Neural cell (in vitro differentiated cells): ENCODE measurements at regions not wholly inside any gene's neighbourhood (a gene's known extent, or its start where the extent isn't known, plus 50 kb on each side); places are given as distances from the start of the nearest gene placed in this dataset.

Source experiments
- H2AFZ ChIP-seq: fragments of 200-600, 300-800 bp; sonication (generic), shearing (Covaris generic); 2 replicates; pipeline ENCODE4 v1.6.0; 2014; ENCODE audit warnings: low read depth, mild to moderate bottlenecking, antibody characterized with exemption, low read length, moderate library complexity
- H3F3A ChIP-seq: fragments of 200-600 bp; shearing (Covaris generic); 2 replicates; pipeline ENCODE4 v1.6.1; 2016; ENCODE audit warnings: mild to moderate bottlenecking, moderate library complexity, mixed read lengths, antibody characterized with exemption, low read length; ENCODE audit not compliant: insufficient read depth, poor library complexity, severe bottlenecking
- H3K27ac ChIP-seq: fragments of 200-600, 300-800 bp; sonication (generic), shearing (Covaris generic); 2 replicates; pipeline ENCODE4 v1.5.1; 2014; ENCODE audit warnings: mild to moderate bottlenecking, low read length, moderate library complexity
- H3K27me3 ChIP-seq: fragments of 300-800, 200-600 bp; sonication (generic), shearing (Covaris generic); 2 replicates; pipeline ENCODE4 v1.6.0; 2014; ENCODE audit warnings: mild to moderate bottlenecking, low read depth, low read length, moderate library complexity; ENCODE audit not compliant: insufficient read depth
- H3K36me3 ChIP-seq: fragments of 300-800, 200-600 bp; sonication (generic), shearing (Covaris generic); 2 replicates; pipeline ENCODE4 v1.5.1; 2014; ENCODE audit warnings: mild to moderate bottlenecking, antibody characterized with exemption, low read length, moderate library complexity; ENCODE audit not compliant: insufficient read depth
- H3K4me2 ChIP-seq: fragments of 300-800, 200-600 bp; sonication (generic), shearing (Covaris generic); 2 replicates; pipeline ENCODE4 v1.6.0; 2014; ENCODE audit warnings: mild to moderate bottlenecking, low read length
- H3K4me3 ChIP-seq: fragments of 300-800, 200-600 bp; sonication (generic), shearing (Covaris generic); 2 replicates; pipeline ENCODE4 v1.5.1; 2014; ENCODE audit warnings: mild to moderate bottlenecking, low read length, moderate library complexity
- H3K79me2 ChIP-seq: fragments of 200-600 bp; shearing (Covaris generic); replicated peaks from 2 replicates; pipeline ENCODE4 v1.6.0; 2014; ENCODE audit warnings: mild to moderate bottlenecking, low read length, moderate library complexity; ENCODE audit not compliant: insufficient read depth
- H3K9ac ChIP-seq: fragments of 300-800, 200-600 bp; sonication (generic), shearing (Covaris generic); 2 replicates; pipeline ENCODE4 v1.6.1; 2016; ENCODE audit warnings: mild to moderate bottlenecking, low read length, mixed read lengths
- H3K9me2 ChIP-seq: fragments of 200-600 bp; shearing (Covaris generic); 2 replicates; pipeline ENCODE4 v1.6.1; 2016; ENCODE audit warnings: mild to moderate bottlenecking, low read length, mixed read lengths; ENCODE audit not compliant: insufficient read depth
- H3K9me3 ChIP-seq: fragments of 200-600, 300-800 bp; sonication (generic), shearing (Covaris generic); 2 replicates; pipeline ENCODE4 v1.6.1; 2016; ENCODE audit warnings: mild to moderate bottlenecking, mixed run types, low read length, moderate library complexity, mixed read lengths
- H4K20me1 ChIP-seq: fragments of 200-600 bp; shearing (Covaris generic); 2 replicates; pipeline ENCODE4 v1.6.1; 2016; ENCODE audit warnings: mild to moderate bottlenecking, mixed run types; ENCODE audit not compliant: insufficient read depth
- CTCF ChIP-seq: fragments of 450-650 bp; IDR thresholded peaks from 2 replicates; pipeline ENCODE4 v1.5.1; 2014; ENCODE audit warnings: antibody characterized with exemption, mild to moderate bottlenecking, moderate library complexity; ENCODE audit not compliant: poor library complexity, severe bottlenecking
- EP300 ChIP-seq: fragments of 450-650 bp; conservative IDR thresholded peaks from 2 replicates; pipeline ENCODE4 v1.6.1; 2014; ENCODE audit warnings: antibody characterized with exemption, mild to moderate bottlenecking, moderate library complexity; ENCODE audit not compliant: poor library complexity, severe bottlenecking
- EZH2 ChIP-seq: fragments of 200-600, 300-800 bp; shearing (Covaris generic), sonication (generic); IDR thresholded peaks from 2 replicates; pipeline ENCODE4 v1.6.1; 2014; ENCODE audit warnings: antibody characterized with exemption, low read length, borderline replicate concordance, mild to moderate bottlenecking; ENCODE audit not compliant: insufficient read depth, poor library complexity, severe bottlenecking
- MXI1 ChIP-seq: fragments of 450-650 bp; conservative IDR thresholded peaks from 2 replicates; pipeline ENCODE4 v1.6.1; 2014; ENCODE audit warnings: antibody characterized with exemption, mild to moderate bottlenecking; ENCODE audit not compliant: poor library complexity, severe bottlenecking
- POLR2AphosphoS5 ChIP-seq: IDR thresholded peaks from 2 replicates; pipeline ENCODE4 v1.6.1; 2012
- RAD21 ChIP-seq: fragments of 450-650 bp; conservative IDR thresholded peaks from 2 replicates; pipeline ENCODE4 v1.6.1; 2014; ENCODE audit warnings: antibody characterized with exemption, mild to moderate bottlenecking, moderate library complexity
- REST ChIP-seq: IDR thresholded peaks from 2 replicates; pipeline ENCODE4 v1.6.1; 2012; ENCODE audit warnings: borderline replicate concordance
- SMC3 ChIP-seq: fragments of 450-650 bp; conservative IDR thresholded peaks from 2 replicates; pipeline ENCODE4 v1.6.1; 2014; ENCODE audit warnings: antibody characterized with exemption, mild to moderate bottlenecking, moderate library complexity; ENCODE audit not compliant: poor library complexity
- TAF1 ChIP-seq: IDR thresholded peaks from 2 replicates; pipeline ENCODE4 v1.6.1; 2012; ENCODE audit warnings: low read depth

- H3K36me3 ChIP-seq = no peaks in the 10 kb centered on the region
- no peaks in the 10 kb centered on the region for H3K79me2 ChIP-seq
- H3K27me3 ChIP-seq = peaks cover 40% of the 10 kb centered on the region
- peak overlapping the region; percentile 22 for H3K4me2 ChIP-seq
- no peak for TF ChIP-seq REST
- TF ChIP-seq POLR2AphosphoS5 = peak; percentile 41
- peak; percentile 22 for TF ChIP-seq MXI1
- peak overlapping the region; percentile 37 for H2AFZ ChIP-seq
- peak overlapping the region; percentile 72 for H3K4me3 ChIP-seq
- no peaks in the 10 kb centered on the region for H4K20me1 ChIP-seq
- H3K27ac ChIP-seq = no peak overlapping the region
- H3F3A ChIP-seq = no peaks in the 10 kb centered on the region
- H3K9ac ChIP-seq = peak overlapping the region; percentile 69
- H3K9me3 ChIP-seq = no peaks in the 10 kb centered on the region
- H3K9me2 ChIP-seq = no peaks in the 10 kb centered on the region
Measured at GRCh38 chr3:107431246-107432012, 54.2 kb downstream of the CCDC54 start.

- peaks cover 40% of the 10 kb centered on the region for H3K27me3 ChIP-seq
Measured at GRCh38 chr3:107432013-107432515, 54.8 kb downstream of the CCDC54 start.

GRCh38 chr3:107432646-107433045 is 55.4 kb downstream of the CCDC54 start:
- no peak overlapping the region for H3K4me3 ChIP-seq
- no peak overlapping the region for H3K4me2 ChIP-seq
- H2AFZ ChIP-seq = no peak overlapping the region
- no peaks in the 10 kb centered on the region for H4K20me1 ChIP-seq
- no peaks in the 10 kb centered on the region for H3K36me3 ChIP-seq
- no peaks in the 10 kb centered on the region for H3K9me2 ChIP-seq
- no peaks in the 10 kb centered on the region for H3K9me3 ChIP-seq
- no peak overlapping the region for H3K9ac ChIP-seq
- no peak overlapping the region for H3K27ac ChIP-seq
- H3F3A ChIP-seq = no peaks in the 10 kb centered on the region
- H3K27me3 ChIP-seq = peaks cover 40% of the 10 kb centered on the region
- H3K79me2 ChIP-seq = no peaks in the 10 kb centered on the region
- TF ChIP-seq REST (no peak), SMC3 (no peak), CTCF (no peak), MXI1 (no peak), POLR2AphosphoS5 (no peak), EZH2 (no peak), EP300 (no peak), TAF1 (no peak), RAD21 (no peak)

More at GRCh38 chr3:107432013-107432515, 54.8 kb downstream of the CCDC54 start:
- peak overlapping the region; percentile 72 for H3K4me3 ChIP-seq
- no peak overlapping the region for H3K27ac ChIP-seq
- peak overlapping the region; percentile 22 for H3K4me2 ChIP-seq
- H4K20me1 ChIP-seq = no peaks in the 10 kb centered on the region
- no peaks in the 10 kb centered on the region for H3K79me2 ChIP-seq
- no peaks in the 10 kb centered on the region for H3F3A ChIP-seq
- H3K9me3 ChIP-seq = no peaks in the 10 kb centered on the region
- H3K36me3 ChIP-seq = no peaks in the 10 kb centered on the region
- peak overlapping the region; percentile 69 for H3K9ac ChIP-seq
- no peaks in the 10 kb centered on the region for H3K9me2 ChIP-seq
- H2AFZ ChIP-seq = peak overlapping the region; percentile 37
- TF ChIP-seq EP300 (no peak), POLR2AphosphoS5 (no peak)
